ENCODE measurements at regions not wholly inside any gene's neighbourhood (a gene's known extent, or its start where the extent isn't known, plus 50 kb on each side); places are given as distances from the start of the nearest gene placed in this dataset.

DNA sequence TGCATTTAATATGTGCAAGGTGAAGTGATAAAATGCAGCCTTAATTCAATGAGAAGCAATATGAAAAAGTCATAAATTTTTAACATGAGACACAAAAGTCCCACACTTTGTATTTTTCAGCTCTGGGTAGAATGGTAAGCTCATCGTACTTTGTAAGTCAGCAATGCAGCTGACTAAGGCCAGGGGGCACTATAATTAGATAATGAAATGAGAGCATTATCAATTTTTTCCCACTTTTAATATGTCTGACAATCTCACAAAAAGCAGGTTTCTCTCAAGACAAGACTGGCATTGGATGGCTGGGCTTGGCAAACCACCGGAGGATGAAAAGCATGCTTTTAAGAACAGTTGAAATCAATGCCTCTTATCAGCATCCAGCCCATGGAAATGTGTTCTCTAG lies 162.8 kb downstream of the FAM174A start:
- no peak overlapping the region; the same call in 1 of the 2 replicates for H2AFZ ChIP-seq
- H3K4me3 ChIP-seq = no peak overlapping the region
- peak; percentile 27 for DNase-seq (ENCODE audit: low spot score)
- Mint-ChIP-seq H3K36me3 (ENCODE audit: low read depth) (no peaks in the 10 kb centered on the region), H3K27ac (no peak overlapping the region), H3K4me1 (peaks cover 6% of the 10 kb centered on the region; the same call in 2 of the 3 replicates), H3K27me3 (ENCODE audit: insufficient read depth, low read depth, poor library complexity) (no peaks in the 10 kb centered on the region), H3K9me3 (no peaks in the 10 kb centered on the region), H3K4me3 (no peak overlapping the region)
- no peak overlapping the region for H3K27ac ChIP-seq (ENCODE audit: low read depth)
- no peak overlapping the region for H3K4me2 ChIP-seq
- H3K27me3 ChIP-seq (ENCODE audit: insufficient read depth) = no peaks in the 10 kb centered on the region
- no peaks in the 10 kb centered on the region for H3F3A ChIP-seq (replicated peaks; ENCODE audit: low read depth)
- H3K36me3 ChIP-seq (ENCODE audit: insufficient read depth) = no peaks in the 10 kb centered on the region
- H3K4me1 ChIP-seq (ENCODE audit: insufficient read depth) = no peaks in the 10 kb centered on the region
- no peaks in the 10 kb centered on the region for H3K9me2 ChIP-seq (ENCODE audit: insufficient read depth)
- 0 out of 3 replicates have a peak, but pooled peaks have one; percentile 35 for ATAC-seq
- no peaks in the 10 kb centered on the region for H3K79me2 ChIP-seq (replicated peaks; ENCODE audit: insufficient read depth)
- TF ChIP-seq EZH2 (IDR thresholded peaks at IDR 0.05; ENCODE audit: low read depth, unreplicated experiment) = no peak
- TF ChIP-seq, protein P1, sequence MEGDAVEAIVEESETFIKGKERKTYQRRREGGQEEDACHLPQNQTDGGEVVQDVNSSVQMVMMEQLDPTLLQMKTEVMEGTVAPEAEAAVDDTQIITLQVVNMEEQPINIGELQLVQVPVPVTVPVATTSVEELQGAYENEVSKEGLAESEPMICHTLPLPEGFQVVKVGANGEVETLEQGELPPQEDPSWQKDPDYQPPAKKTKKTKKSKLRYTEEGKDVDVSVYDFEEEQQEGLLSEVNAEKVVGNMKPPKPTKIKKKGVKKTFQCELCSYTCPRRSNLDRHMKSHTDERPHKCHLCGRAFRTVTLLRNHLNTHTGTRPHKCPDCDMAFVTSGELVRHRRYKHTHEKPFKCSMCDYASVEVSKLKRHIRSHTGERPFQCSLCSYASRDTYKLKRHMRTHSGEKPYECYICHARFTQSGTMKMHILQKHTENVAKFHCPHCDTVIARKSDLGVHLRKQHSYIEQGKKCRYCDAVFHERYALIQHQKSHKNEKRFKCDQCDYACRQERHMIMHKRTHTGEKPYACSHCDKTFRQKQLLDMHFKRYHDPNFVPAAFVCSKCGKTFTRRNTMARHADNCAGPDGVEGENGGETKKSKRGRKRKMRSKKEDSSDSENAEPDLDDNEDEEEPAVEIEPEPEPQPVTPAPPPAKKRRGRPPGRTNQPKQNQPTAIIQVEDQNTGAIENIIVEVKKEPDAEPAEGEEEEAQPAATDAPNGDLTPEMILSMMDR (conservative IDR thresholded peaks at IDR 0.05; ENCODE audit: low read depth in 2 of 2) = peak; percentile 45 to 69
- no peaks in the 10 kb centered on the region for H4K20me1 ChIP-seq (replicated peaks; ENCODE audit: insufficient read depth)

DNA sequence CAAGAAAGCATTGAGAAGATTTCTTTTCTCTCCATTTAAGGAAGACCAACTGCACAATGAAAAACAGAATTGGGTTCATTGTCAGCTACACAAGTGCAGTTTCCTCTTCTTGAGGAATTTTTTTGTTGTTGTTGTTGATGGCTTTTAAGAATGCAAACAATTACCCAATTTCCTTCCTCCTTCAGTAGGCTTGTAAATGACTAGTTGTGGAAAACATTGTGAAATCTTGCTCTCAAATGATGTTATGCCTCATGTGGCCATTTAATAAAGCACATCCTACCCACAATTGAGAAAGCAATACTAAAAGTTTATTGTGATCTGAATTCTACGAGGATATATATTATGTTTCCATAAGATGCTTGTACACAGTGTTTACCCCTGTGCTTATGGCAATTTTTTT lies 171.6 kb downstream of the FAM174A start:
- Histone ChIP-seq H3F3A (replicated peaks; ENCODE audit: low read depth) (no peaks in the 10 kb centered on the region), H3K4me2 (no peak overlapping the region), H2AFZ (no peak overlapping the region), H3K79me2 (replicated peaks; ENCODE audit: insufficient read depth) (no peaks in the 10 kb centered on the region), H3K27ac (ENCODE audit: low read depth) (no peak overlapping the region), H4K20me1 (replicated peaks; ENCODE audit: insufficient read depth) (no peaks in the 10 kb centered on the region), H3K4me1 (ENCODE audit: insufficient read depth) (no peaks in the 10 kb centered on the region), H3K9me2 (ENCODE audit: insufficient read depth) (no peaks in the 10 kb centered on the region), H3K4me3 (no peak overlapping the region), H3K27me3 (ENCODE audit: insufficient read depth) (no peaks in the 10 kb centered on the region), H3K36me3 (ENCODE audit: insufficient read depth) (no peaks in the 10 kb centered on the region)
- H3K36me3 Mint-ChIP-seq (ENCODE audit: low read depth) = no peaks in the 10 kb centered on the region
- DNase-seq (ENCODE audit: low spot score) (peak; percentile 47), ATAC-seq (no peak)
- H3K4me3 Mint-ChIP-seq = no peak overlapping the region
- no peaks in the 10 kb centered on the region; the same call in 2 of the 3 replicates for H3K9me3 Mint-ChIP-seq
- TF ChIP-seq, protein P1 (conservative IDR thresholded peaks at IDR 0.05; ENCODE audit: low read depth in 2 of 2) = peak in 1 of 2 experiments; percentile 41; a peak in 2 of 4 replicates
- TF ChIP-seq, protein P2, sequence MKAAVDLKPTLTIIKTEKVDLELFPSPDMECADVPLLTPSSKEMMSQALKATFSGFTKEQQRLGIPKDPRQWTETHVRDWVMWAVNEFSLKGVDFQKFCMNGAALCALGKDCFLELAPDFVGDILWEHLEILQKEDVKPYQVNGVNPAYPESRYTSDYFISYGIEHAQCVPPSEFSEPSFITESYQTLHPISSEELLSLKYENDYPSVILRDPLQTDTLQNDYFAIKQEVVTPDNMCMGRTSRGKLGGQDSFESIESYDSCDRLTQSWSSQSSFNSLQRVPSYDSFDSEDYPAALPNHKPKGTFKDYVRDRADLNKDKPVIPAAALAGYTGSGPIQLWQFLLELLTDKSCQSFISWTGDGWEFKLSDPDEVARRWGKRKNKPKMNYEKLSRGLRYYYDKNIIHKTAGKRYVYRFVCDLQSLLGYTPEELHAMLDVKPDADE (IDR thresholded peaks at IDR 0.05) = no peak
- no peak overlapping the region for H3K27ac Mint-ChIP-seq
- H3K27me3 Mint-ChIP-seq (ENCODE audit: insufficient read depth, low read depth, poor library complexity) = no peaks in the 10 kb centered on the region
- peaks cover 7% of the 10 kb centered on the region; the same call in 2 of the 3 replicates for H3K4me1 Mint-ChIP-seq

Data from GM23338 (cell line).